ENCODE measurements at regions not wholly inside any gene's neighbourhood (a gene's known extent, or its start where the extent isn't known, plus 50 kb on each side); places are given as distances from the start of the nearest gene placed in this dataset.

DNA sequence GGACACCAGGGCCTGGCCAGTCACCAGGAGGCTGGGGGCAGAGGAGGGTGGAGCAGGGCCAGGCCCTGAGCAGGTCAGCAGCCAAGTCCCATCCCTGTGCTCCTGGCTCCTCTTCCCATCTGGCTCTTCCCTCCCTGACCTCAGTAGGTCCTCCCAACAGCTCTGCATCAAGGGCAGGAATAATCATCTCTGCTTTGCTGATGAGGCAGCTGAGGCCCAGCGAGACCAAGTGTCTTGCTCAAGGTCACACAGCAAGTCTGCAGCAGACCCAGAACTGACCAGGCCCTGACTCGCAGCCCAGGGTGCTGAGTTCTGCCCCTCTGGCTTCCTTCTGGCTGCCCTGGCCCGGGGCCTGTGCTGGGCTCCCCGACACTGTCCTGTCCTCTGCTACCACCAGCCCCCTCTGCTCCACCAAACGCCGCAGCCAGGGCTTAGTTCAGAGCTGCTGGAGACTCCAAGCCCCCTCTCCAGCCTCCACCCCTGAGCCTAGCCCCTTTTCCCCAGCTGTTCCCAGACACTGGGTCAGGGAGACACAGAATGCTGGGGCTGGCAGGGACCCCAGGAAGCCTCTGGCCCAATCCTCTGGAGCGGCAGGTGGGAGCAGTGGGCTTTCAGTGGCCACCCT, 224.9 kb downstream of the PTPRU start:
- Histone ChIP-seq H3K4me1 (no peaks in the 10 kb centered on the region), H3K4me2 (no peak overlapping the region), H3K27ac (no peak overlapping the region), H3K9me3 (no peaks in the 10 kb centered on the region), H3K4me3 (no peak overlapping the region)
- TF ChIP-seq, protein P1, sequence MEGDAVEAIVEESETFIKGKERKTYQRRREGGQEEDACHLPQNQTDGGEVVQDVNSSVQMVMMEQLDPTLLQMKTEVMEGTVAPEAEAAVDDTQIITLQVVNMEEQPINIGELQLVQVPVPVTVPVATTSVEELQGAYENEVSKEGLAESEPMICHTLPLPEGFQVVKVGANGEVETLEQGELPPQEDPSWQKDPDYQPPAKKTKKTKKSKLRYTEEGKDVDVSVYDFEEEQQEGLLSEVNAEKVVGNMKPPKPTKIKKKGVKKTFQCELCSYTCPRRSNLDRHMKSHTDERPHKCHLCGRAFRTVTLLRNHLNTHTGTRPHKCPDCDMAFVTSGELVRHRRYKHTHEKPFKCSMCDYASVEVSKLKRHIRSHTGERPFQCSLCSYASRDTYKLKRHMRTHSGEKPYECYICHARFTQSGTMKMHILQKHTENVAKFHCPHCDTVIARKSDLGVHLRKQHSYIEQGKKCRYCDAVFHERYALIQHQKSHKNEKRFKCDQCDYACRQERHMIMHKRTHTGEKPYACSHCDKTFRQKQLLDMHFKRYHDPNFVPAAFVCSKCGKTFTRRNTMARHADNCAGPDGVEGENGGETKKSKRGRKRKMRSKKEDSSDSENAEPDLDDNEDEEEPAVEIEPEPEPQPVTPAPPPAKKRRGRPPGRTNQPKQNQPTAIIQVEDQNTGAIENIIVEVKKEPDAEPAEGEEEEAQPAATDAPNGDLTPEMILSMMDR (IDR thresholded peaks at IDR 0.05): no peak
- TF ChIP-seq, protein P2, sequence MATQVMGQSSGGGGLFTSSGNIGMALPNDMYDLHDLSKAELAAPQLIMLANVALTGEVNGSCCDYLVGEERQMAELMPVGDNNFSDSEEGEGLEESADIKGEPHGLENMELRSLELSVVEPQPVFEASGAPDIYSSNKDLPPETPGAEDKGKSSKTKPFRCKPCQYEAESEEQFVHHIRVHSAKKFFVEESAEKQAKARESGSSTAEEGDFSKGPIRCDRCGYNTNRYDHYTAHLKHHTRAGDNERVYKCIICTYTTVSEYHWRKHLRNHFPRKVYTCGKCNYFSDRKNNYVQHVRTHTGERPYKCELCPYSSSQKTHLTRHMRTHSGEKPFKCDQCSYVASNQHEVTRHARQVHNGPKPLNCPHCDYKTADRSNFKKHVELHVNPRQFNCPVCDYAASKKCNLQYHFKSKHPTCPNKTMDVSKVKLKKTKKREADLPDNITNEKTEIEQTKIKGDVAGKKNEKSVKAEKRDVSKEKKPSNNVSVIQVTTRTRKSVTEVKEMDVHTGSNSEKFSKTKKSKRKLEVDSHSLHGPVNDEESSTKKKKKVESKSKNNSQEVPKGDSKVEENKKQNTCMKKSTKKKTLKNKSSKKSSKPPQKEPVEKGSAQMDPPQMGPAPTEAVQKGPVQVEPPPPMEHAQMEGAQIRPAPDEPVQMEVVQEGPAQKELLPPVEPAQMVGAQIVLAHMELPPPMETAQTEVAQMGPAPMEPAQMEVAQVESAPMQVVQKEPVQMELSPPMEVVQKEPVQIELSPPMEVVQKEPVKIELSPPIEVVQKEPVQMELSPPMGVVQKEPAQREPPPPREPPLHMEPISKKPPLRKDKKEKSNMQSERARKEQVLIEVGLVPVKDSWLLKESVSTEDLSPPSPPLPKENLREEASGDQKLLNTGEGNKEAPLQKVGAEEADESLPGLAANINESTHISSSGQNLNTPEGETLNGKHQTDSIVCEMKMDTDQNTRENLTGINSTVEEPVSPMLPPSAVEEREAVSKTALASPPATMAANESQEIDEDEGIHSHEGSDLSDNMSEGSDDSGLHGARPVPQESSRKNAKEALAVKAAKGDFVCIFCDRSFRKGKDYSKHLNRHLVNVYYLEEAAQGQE (IDR thresholded peaks at IDR 0.05): no peak
- TF ChIP-seq PHF8 (IDR thresholded peaks at IDR 0.05; ENCODE audit: borderline replicate concordance, low read depth): no peak
- no peak for TF ChIP-seq EP300 (IDR thresholded peaks at IDR 0.05)
- TF ChIP-seq CHD2 (IDR thresholded peaks at IDR 0.05; ENCODE audit: low read length, partially characterized antibody): no peak
- no peak for TF ChIP-seq ZFP36 (IDR thresholded peaks at IDR 0.05; ENCODE audit: borderline replicate concordance, partially characterized antibody)
- TF ChIP-seq JUN (IDR thresholded peaks at IDR 0.05): no peak
- no peak for TF ChIP-seq ZC3H11A (IDR thresholded peaks at IDR 0.05)
- TF ChIP-seq NPAS2 (CRISPR knock-in tag; IDR thresholded peaks at IDR 0.05; ENCODE audit: borderline replicate concordance): no peak
- no peak for TF ChIP-seq MAFK (IDR thresholded peaks at IDR 0.05; ENCODE audit: partially characterized antibody)
- WGBS (ENCODE audit: missing lambda C conversion rate): 57% methylated on average over 6 of the region's 7 CpGs
- CTCF ChIA-PET: interaction anchor here (1.1 to 1.4 kb wide), 3 partner anchors 15 to 225 kb away, joined by 3 read pairs; no protein-coding TSS in a partner anchor
- ATAC-seq: no peak
- POLR2A ChIA-PET: no interaction called here
- DNase-seq (ENCODE audit: low read depth in 1 of 2, low spot score in 1 of 2): no peak
- FAIRE-seq: no peak

DNA sequence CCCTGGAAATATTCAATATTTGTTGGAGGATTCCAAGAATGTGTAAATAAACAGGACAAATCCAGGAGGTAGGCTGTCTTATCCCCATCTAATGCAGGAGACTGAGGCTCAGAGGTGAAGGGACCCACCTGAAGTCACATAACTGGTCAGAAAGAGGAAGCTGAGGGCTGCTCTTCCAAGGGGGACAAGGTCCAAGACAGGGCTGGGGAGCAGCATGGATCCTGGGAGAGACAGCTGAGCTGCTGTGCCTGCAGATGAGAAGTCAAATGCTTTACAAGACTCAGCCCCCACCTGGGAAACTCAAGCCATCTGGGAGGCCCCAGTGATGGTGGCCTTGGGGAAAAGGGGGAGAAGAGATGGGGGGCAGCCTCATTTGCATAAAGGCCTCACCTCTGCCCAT, 224.4 kb downstream of the PTPRU start:
- DNase-seq (ENCODE audit: low read depth in 1 of 2, low spot score in 1 of 2) (no peak), FAIRE-seq (no peak), ATAC-seq (no peak)
- no peak overlapping the region for H3K4me2 ChIP-seq
- CTCF ChIA-PET: interaction anchor here (1.1 kb wide), 2 partner anchors 15 to 139 kb away, joined by 3 read pairs; no protein-coding TSS in a partner anchor
- POLR2A ChIA-PET: no interaction called here
- no peak overlapping the region for H3K27ac ChIP-seq
- no peaks in the 10 kb centered on the region for H3K9me3 ChIP-seq
- H3K4me1 ChIP-seq: no peaks in the 10 kb centered on the region
- TF ChIP-seq ESRRA (IDR thresholded peaks at IDR 0.05; ENCODE audit: borderline replicate concordance, low read length): no peak
- TF ChIP-seq GATA3 (IDR thresholded peaks at IDR 0.05; ENCODE audit: borderline replicate concordance): no peak
- no peak for TF ChIP-seq ZFP36 (IDR thresholded peaks at IDR 0.05; ENCODE audit: borderline replicate concordance, partially characterized antibody)
- no peak for TF ChIP-seq HOXB5 (CRISPR knock-in tag; IDR thresholded peaks at IDR 0.05)
- no peak for TF ChIP-seq EP300 (IDR thresholded peaks at IDR 0.05)
- no peak for TF ChIP-seq CEBPB (IDR thresholded peaks at IDR 0.05)
- no peak for TF ChIP-seq SREBF2 (IDR thresholded peaks at IDR 0.05)
- TF ChIP-seq POLR2A (IDR thresholded peaks at IDR 0.05; ENCODE audit: low read length): no peak
- TF ChIP-seq CBX8 (IDR thresholded peaks at IDR 0.05): no peak
- TF ChIP-seq JUNB (IDR thresholded peaks at IDR 0.05): no peak
- no peak for TF ChIP-seq NR3C1 (IDR thresholded peaks at IDR 0.05)
- no peak overlapping the region for H3K4me3 ChIP-seq

DNA sequence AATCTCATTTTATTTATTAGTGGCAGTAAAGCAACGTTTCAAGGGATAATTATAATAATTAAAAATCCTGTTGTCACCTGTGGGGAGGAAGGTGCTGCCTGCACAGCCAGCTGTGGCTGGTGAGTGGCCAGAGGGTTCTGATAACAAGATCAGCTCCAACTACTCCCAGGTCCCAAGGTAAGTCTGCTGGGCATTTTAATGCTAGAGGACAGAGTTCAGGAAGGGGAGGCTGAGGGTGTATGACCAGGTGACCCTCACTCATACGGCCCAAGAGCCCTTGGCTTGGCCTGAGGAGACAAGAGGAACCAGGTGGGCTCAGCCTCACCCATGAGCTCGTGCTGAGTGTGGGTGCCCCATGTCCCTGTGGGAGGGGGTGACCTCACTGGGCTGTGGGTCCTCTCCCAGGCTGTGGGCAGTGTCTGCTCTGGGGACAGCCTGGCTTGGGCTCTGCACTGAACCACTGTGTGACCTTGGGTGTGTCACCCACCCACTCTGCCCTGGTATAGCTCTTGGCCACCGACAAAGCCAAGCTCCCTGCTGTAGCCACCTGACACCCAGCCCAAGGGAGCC, 223.8 kb downstream of the PTPRU start:
- ATAC-seq: no peak
- POLR2A ChIA-PET: no interaction called here

More for the DNA sequence above, 223.8 kb downstream of the PTPRU start:
- Histone ChIP-seq H3K4me1 (no peaks in the 10 kb centered on the region), H3K4me3 (no peak overlapping the region), H3K9me3 (no peaks in the 10 kb centered on the region), H3K4me2 (no peak overlapping the region), H3K27ac (no peak overlapping the region)
- WGBS (ENCODE audit: missing lambda C conversion rate): 5% methylated on average over 1 of the region's 4 CpGs
- TF ChIP-seq, protein P1 (IDR thresholded peaks at IDR 0.05): no peak
- TF ChIP-seq SMC3 (IDR thresholded peaks at IDR 0.05): no peak
- TF ChIP-seq TFCP2L1 (CRISPR knock-in tag; IDR thresholded peaks at IDR 0.05): no peak
- no peak for TF ChIP-seq ZSCAN20 (CRISPR knock-in tag; IDR thresholded peaks at IDR 0.05)
- TF ChIP-seq JUNB (IDR thresholded peaks at IDR 0.05): no peak
- TF ChIP-seq, protein P3, sequence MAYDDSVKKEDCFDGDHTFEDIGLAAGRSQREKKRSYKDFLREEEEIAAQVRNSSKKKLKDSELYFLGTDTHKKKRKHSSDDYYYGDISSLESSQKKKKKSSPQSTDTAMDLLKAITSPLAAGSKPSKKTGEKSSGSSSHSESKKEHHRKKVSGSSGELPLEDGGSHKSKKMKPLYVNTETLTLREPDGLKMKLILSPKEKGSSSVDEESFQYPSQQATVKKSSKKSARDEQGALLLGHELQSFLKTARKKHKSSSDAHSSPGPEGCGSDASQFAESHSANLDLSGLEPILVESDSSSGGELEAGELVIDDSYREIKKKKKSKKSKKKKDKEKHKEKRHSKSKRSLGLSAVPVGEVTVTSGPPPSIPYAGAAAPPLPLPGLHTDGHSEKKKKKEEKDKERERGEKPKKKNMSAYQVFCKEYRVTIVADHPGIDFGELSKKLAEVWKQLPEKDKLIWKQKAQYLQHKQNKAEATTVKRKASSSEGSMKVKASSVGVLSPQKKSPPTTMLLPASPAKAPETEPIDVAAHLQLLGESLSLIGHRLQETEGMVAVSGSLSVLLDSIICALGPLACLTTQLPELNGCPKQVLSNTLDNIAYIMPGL (CRISPR knock-in tag; IDR thresholded peaks at IDR 0.05; ENCODE audit: borderline replicate concordance): no peak
- TF ChIP-seq, protein P4, sequence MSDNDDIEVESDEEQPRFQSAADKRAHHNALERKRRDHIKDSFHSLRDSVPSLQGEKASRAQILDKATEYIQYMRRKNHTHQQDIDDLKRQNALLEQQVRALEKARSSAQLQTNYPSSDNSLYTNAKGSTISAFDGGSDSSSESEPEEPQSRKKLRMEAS (IDR thresholded peaks at IDR 0.05): no peak
- TF ChIP-seq NR3C1 (IDR thresholded peaks at IDR 0.05): no peak
- CTCF ChIA-PET: interaction anchor here (1.1 kb wide), 2 partner anchors 14 to 138 kb away, joined by 3 read pairs; no protein-coding TSS in a partner anchor
- no peak for FAIRE-seq
- no peak for DNase-seq (ENCODE audit: low read depth in 1 of 2, low spot score in 1 of 2)
